ENCODE measurements at regions not wholly inside any gene's neighbourhood (a gene's known extent, or its start where the extent isn't known, plus 50 kb on each side); places are given as distances from the start of the nearest gene placed in this dataset.

DNA sequence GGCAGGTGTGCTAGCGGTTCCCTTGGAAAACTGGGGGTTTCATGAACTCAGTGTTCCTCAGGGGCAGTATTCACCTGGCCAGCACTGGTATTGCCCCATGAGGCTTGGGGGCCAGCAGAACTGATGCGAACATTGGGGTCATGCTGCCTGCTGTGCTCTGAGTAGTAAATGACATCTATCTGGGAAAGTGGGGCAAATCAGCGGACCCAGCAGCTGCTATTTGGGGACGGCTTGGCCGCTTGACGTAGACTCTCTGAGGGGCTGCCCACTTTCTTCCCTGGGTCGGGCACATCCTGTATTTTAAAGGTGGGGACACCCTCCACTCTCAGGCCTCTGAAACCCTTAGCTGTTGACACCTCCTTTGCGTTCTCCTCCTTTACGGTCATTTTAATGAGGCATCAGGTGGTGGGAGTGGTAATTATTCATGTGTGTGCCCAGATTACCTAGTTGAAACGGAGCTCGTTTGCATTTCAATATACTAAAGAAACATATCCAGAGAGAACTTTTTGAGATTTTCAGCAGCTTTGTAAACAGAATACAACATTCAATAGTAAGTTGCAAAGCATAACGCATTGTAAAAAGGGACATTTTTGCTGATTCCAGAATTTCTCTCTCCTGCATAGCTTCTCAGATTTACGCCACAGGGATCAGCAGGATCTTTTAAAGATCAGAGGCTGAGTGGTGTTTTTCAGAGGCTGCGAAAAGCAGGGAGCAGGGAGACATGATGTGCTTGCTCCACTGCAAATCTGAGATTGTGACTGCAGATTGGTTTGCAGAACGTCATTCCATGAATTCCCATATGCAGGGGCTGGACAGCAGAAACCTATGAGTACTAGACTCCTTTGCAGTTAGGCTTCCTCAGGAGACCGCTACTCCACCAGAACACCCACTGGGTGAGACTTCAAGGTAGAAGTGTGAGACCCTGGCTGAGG, 56.8 kb upstream of the ZFR start:
- no peak overlapping the region for H3K4me3 ChIP-seq
- intact Hi-C loops (cut with DNase I; ENCODE audit: low total_unique reads) (no loop called here), in situ Hi-C loops (cut with MboI; ENCODE audit: low sequenced_read_pairs in 4 of 4) (no loop called here)
- ATAC-seq (no peak), DNase-seq (no peak)
- peaks cover 15 to 16% of the 10 kb centered on the region in 2 donors for H3K4me1 ChIP-seq
- no peaks in the 10 kb centered on the region for H3K9me3 ChIP-seq
- H3K27ac ChIP-seq, result no peak overlapping the region
- no peaks in the 10 kb centered on the region for H3K27me3 ChIP-seq
- no peak for TF ChIP-seq POLR2A (IDR thresholded peaks at IDR 0.05)
- TF ChIP-seq, protein P1, sequence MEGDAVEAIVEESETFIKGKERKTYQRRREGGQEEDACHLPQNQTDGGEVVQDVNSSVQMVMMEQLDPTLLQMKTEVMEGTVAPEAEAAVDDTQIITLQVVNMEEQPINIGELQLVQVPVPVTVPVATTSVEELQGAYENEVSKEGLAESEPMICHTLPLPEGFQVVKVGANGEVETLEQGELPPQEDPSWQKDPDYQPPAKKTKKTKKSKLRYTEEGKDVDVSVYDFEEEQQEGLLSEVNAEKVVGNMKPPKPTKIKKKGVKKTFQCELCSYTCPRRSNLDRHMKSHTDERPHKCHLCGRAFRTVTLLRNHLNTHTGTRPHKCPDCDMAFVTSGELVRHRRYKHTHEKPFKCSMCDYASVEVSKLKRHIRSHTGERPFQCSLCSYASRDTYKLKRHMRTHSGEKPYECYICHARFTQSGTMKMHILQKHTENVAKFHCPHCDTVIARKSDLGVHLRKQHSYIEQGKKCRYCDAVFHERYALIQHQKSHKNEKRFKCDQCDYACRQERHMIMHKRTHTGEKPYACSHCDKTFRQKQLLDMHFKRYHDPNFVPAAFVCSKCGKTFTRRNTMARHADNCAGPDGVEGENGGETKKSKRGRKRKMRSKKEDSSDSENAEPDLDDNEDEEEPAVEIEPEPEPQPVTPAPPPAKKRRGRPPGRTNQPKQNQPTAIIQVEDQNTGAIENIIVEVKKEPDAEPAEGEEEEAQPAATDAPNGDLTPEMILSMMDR (IDR thresholded peaks at IDR 0.05 in 4 of 5, conservative IDR thresholded peaks at IDR 0.05 in 1 of 5), result no peak
- no peaks in the 10 kb centered on the region for H3K36me3 ChIP-seq

DNA sequence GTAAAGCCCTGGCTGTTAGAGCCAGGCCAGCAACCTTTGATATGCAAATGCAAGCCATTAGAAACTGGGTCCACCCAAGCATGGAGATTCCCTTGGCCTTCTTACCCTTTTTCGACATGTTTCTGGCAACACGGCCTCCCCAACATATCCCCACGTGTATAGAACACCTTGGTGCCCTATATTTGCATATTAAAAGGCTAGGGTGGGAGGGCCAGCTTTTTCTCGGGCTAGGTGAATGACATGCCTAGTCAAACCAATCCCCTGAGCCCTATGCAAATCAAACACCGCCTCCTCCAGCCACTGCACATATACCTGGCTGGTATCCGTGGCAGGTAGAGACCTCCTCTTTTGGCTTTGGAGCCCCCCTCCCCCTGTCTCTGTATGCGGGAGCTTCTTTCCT, 55.6 kb upstream of the ZFR start:
- no peaks in the 10 kb centered on the region for H3K27me3 ChIP-seq
- no peak for ATAC-seq
- no peaks in the 10 kb centered on the region for H3K9me3 ChIP-seq
- no peak for DNase-seq
- intact Hi-C loops (cut with DNase I; ENCODE audit: low total_unique reads), result no loop called here
- H3K36me3 ChIP-seq, result no peaks in the 10 kb centered on the region
- no peak overlapping the region for H3K4me3 ChIP-seq
- in situ Hi-C loops (cut with MboI; ENCODE audit: low sequenced_read_pairs in 4 of 4), result no loop called here
- peaks cover 9 to 10% of the 10 kb centered on the region in 2 donors for H3K4me1 ChIP-seq
- no peak overlapping the region for H3K27ac ChIP-seq
- TF ChIP-seq, protein P1 (IDR thresholded peaks at IDR 0.05 in 4 of 5, conservative IDR thresholded peaks at IDR 0.05 in 1 of 5), result no peak
- TF ChIP-seq POLR2A (IDR thresholded peaks at IDR 0.05), result no peak

- in situ Hi-C loops (cut with MboI; ENCODE audit: low sequenced_read_pairs in 4 of 4), result no loop called here
- intact Hi-C loops (cut with DNase I; ENCODE audit: low total_unique reads), result no loop called here
- DNase-seq, result no peak
- H3K9me3 ChIP-seq, result no peaks in the 10 kb centered on the region
- peaks cover 1 to 2% of the 10 kb centered on the region in 2 donors for H3K4me1 ChIP-seq
- H3K36me3 ChIP-seq, result no peaks in the 10 kb centered on the region
- H3K27me3 ChIP-seq, result no peaks in the 10 kb centered on the region
- no peak overlapping the region for H3K27ac ChIP-seq
- no peak overlapping the region for H3K4me3 ChIP-seq
- no peak for TF ChIP-seq POLR2A (IDR thresholded peaks at IDR 0.05)
- TF ChIP-seq, protein P1 (IDR thresholded peaks at IDR 0.05 in 4 of 5, conservative IDR thresholded peaks at IDR 0.05 in 1 of 5), result no peak
- no peak for ATAC-seq
Measured at GRCh38 chr5:32499261-32499660, 54.7 kb upstream of the ZFR start.

- H3K36me3 ChIP-seq, result no peaks in the 10 kb centered on the region
- H3K27ac ChIP-seq, result no peak overlapping the region
- DNase-seq (no peak), ATAC-seq (no peak)
- intact Hi-C loops (cut with DNase I; ENCODE audit: low total_unique reads), result no loop called here
- no peaks in the 10 kb centered on the region for H3K9me3 ChIP-seq
- no peak overlapping the region for H3K4me3 ChIP-seq
- in situ Hi-C loops (cut with MboI; ENCODE audit: low sequenced_read_pairs in 4 of 4), result no loop called here
- TF ChIP-seq, protein P1 (IDR thresholded peaks at IDR 0.05 in 4 of 5, conservative IDR thresholded peaks at IDR 0.05 in 1 of 5), result no peak
- TF ChIP-seq POLR2A (IDR thresholded peaks at IDR 0.05), result no peak
- no peaks in the 10 kb centered on the region for H3K27me3 ChIP-seq
- H3K4me1 ChIP-seq, result no peaks in the 10 kb centered on the region
Measured at GRCh38 chr5:32498484-32498883, 53.9 kb upstream of the ZFR start.
